B cell (primary cell): ENCODE measurements at regions not wholly inside any gene's neighbourhood (a gene's known extent, or its start where the extent isn't known, plus 50 kb on each side); places are given as distances from the start of the nearest gene placed in this dataset.

ENCODE experiments used
- ATAC-seq: fragments of 200-7000 bp; cut with Tn5 transposase; one replicate; pipeline ENCODE4 v1.10.0; 2021; ENCODE audit warnings: low read depth, mild to moderate bottlenecking, moderate number of reproducible peaks, moderate library complexity
- CTCF ChIA-PET: fragments of 350-600 bp; sonication (Branson Sonifier 250); formaldehyde crosslinking; loops from one replicate; lab custom pipeline; 2021; ENCODE audit warnings: antibody characterized with exemption, inconsistent platforms; lab: Charles Lee
- POLR2A ChIA-PET: fragments of 350-600 bp; sonication (Branson Sonifier 250); formaldehyde crosslinking; loops from one replicate; lab custom pipeline; 2021; ENCODE audit warnings: antibody characterized with exemption; lab: Charles Lee
- DNase-seq: peaks from one replicate; pipeline ENCODE4 v3.0.0; 2013
- H2AFZ ChIP-seq: 2 replicates; pipeline ENCODE4 v1.6.1; 2012; ENCODE audit warnings: mild to moderate bottlenecking, low read depth, low read length; ENCODE audit not compliant: insufficient read depth, poor library complexity, severe bottlenecking
- H3K27ac ChIP-seq, 2 donors: 1 replicate in 1 of 2; 2 replicates in 1 of 2; pipeline ENCODE4 v1.5.1; 2012 to 2013; ENCODE audit warnings: low read length in 2 of 2, mild to moderate bottlenecking in 2 of 2, moderate library complexity in 1 of 2
- H3K27me3 ChIP-seq, 4 experiments: fragments of 200-600 bp in 1 of 4; sonication (generic) in 1 of 4; replicated peaks in 1 of 4; 1 replicate in 2 of 4; 2 replicates in 2 of 4; pipeline versions ENCODE4 v1.6.1 to v1.7.0; 2013 to 2016; ENCODE audit warnings: low read length in 3 of 4, mild to moderate bottlenecking in 2 of 4, mixed read lengths in 1 of 4, moderate library complexity in 1 of 4; ENCODE audit not compliant: insufficient read depth in 4 of 4, control insufficient read depth in 3 of 4; ENCODE audit errors: control extremely low read depth in 1 of 4
- H3K36me3 ChIP-seq, 2 experiments: replicated peaks in 1 of 2; 1 replicate in 1 of 2; 2 replicates in 1 of 2; pipeline versions ENCODE4 v1.6.1 to v1.7.1; 2013; ENCODE audit warnings: low read length in 1 of 2; ENCODE audit not compliant: insufficient read depth in 2 of 2, control insufficient read depth in 1 of 2; ENCODE audit errors: control extremely low read depth in 1 of 2, extremely low read depth in 1 of 2
- H3K4me1 ChIP-seq, 2 donors: fragments of 200-600 bp in 1 of 2; sonication (generic) in 1 of 2; 1 replicate in 1 of 2; 2 replicates in 1 of 2; pipeline versions ENCODE4 v1.5.1 to v1.6.1; 2013 to 2017; ENCODE audit warnings: low read length in 2 of 2; ENCODE audit not compliant: control insufficient read depth in 2 of 2, insufficient read depth in 2 of 2
- H3K4me2 ChIP-seq: replicated peaks from 2 replicates; pipeline ENCODE3; 2012; ENCODE audit warnings: mild to moderate bottlenecking, low read depth, low read length; ENCODE audit not compliant: poor library complexity, severe bottlenecking
- H3K4me3 ChIP-seq, 5 experiments: fragments of 200-600 bp in 1 of 5; sonication (generic) in 1 of 5; 1 replicate in 3 of 5; 2 replicates in 2 of 5; pipeline versions ENCODE4 v1.5.1 to v1.7.0; 2011 to 2016; ENCODE audit warnings: low read length in 4 of 5, mild to moderate bottlenecking in 4 of 5, low read depth in 2 of 5, control low read depth in 1 of 5, moderate library complexity in 1 of 5; ENCODE audit not compliant: insufficient read depth in 1 of 5; ENCODE audit errors: control extremely low read depth in 1 of 5, extremely low read depth in 1 of 5
- H3K79me2 ChIP-seq: fragments of 200-600 bp; sonication (generic); one replicate; pipeline ENCODE4 v1.6.0; 2016; ENCODE audit warnings: low read length; ENCODE audit not compliant: control insufficient read depth, insufficient read depth
- H3K9ac ChIP-seq: fragments of 200-600 bp; sonication (generic); 2 replicates; pipeline ENCODE4 v1.6.1; 2017; ENCODE audit warnings: mild to moderate bottlenecking, low read length, moderate library complexity
- H3K9me3 ChIP-seq, 3 donors: one replicate each; pipeline versions ENCODE4 v1.6.1 to v1.7.1; 2013; ENCODE audit warnings: low read length in 2 of 3; ENCODE audit not compliant: control insufficient read depth in 2 of 3, insufficient read depth in 1 of 3; ENCODE audit errors: control extremely low read depth in 1 of 3
- H4K20me1 ChIP-seq: 2 replicates; pipeline ENCODE4 v1.6.0; 2012; ENCODE audit warnings: mild to moderate bottlenecking, low read length; ENCODE audit not compliant: insufficient read depth, control insufficient read depth, poor library complexity, severe bottlenecking
- H3K27ac Mint-ChIP-seq: one replicate; pipeline ENCODE4 v1.8.0; 2021; ENCODE audit warnings: mixed read lengths
- H3K27me3 Mint-ChIP-seq: one replicate; pipeline ENCODE4 v1.8.0; 2021; ENCODE audit warnings: mixed read lengths
- H3K4me1 Mint-ChIP-seq: one replicate; pipeline ENCODE4 v1.8.0; 2021; ENCODE audit warnings: mixed read lengths
- H3K4me3 Mint-ChIP-seq: one replicate; pipeline ENCODE4 v1.8.0; 2021; ENCODE audit warnings: mixed read lengths
- H3K9me3 Mint-ChIP-seq: one replicate; pipeline ENCODE4 v1.8.0; 2022; ENCODE audit warnings: mixed read lengths; ENCODE audit not compliant: insufficient read depth
- EZH2 ChIP-seq: IDR thresholded peaks from 2 replicates; pipeline ENCODE4 v1.6.1; 2012; ENCODE audit warnings: borderline replicate concordance, low read depth, mild to moderate bottlenecking, moderate library complexity, low read length; ENCODE audit not compliant: insufficient read depth, poor library complexity, severe bottlenecking
- WGBS: methylation state at CpG from one replicate; pipeline ENCODE4 v1.1.5; 2013; ENCODE audit warnings: missing lambda C conversion rate; ENCODE audit not compliant: insufficient coverage; 5-methylcytosine and 5-hydroxymethylcytosine counted together
- intact Hi-C: fragments of 100-400 bp; cut with micrococcal nuclease; formaldehyde crosslinking; loops from one replicate; pipeline ENCODE4 v1.10.0; 2022
- TF ChIP-seq, protein P1 (sequence below): fragments of 200-600 bp; IDR thresholded peaks from one replicate; pipeline ENCODE4 v1.8.0; 2022; ENCODE audit warnings: antibody characterized with exemption, mild to moderate bottlenecking

- no peak for TF ChIP-seq EZH2
- TF ChIP-seq, protein P1, sequence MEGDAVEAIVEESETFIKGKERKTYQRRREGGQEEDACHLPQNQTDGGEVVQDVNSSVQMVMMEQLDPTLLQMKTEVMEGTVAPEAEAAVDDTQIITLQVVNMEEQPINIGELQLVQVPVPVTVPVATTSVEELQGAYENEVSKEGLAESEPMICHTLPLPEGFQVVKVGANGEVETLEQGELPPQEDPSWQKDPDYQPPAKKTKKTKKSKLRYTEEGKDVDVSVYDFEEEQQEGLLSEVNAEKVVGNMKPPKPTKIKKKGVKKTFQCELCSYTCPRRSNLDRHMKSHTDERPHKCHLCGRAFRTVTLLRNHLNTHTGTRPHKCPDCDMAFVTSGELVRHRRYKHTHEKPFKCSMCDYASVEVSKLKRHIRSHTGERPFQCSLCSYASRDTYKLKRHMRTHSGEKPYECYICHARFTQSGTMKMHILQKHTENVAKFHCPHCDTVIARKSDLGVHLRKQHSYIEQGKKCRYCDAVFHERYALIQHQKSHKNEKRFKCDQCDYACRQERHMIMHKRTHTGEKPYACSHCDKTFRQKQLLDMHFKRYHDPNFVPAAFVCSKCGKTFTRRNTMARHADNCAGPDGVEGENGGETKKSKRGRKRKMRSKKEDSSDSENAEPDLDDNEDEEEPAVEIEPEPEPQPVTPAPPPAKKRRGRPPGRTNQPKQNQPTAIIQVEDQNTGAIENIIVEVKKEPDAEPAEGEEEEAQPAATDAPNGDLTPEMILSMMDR = no peak
- H3K27me3 Mint-ChIP-seq = peaks cover 21% of the 10 kb centered on the region
- H3K4me3 ChIP-seq = no peak overlapping the region
- H3K79me2 ChIP-seq = no peaks in the 10 kb centered on the region
- H3K27ac Mint-ChIP-seq = no peak overlapping the region
- 80% methylated on average over 1 of the region's 1 CpG for WGBS
- H2AFZ ChIP-seq = no peak overlapping the region
- POLR2A ChIA-PET = no interaction called here
- no peak overlapping the region for H3K4me3 Mint-ChIP-seq
- no peaks in the 10 kb centered on the region for H3K9me3 ChIP-seq
- no peaks in the 10 kb centered on the region for H3K9me3 Mint-ChIP-seq
- H3K27me3 ChIP-seq = peaks cover 0 to 9% (median 1%) of the 10 kb centered on the region in 4 experiments
- ATAC-seq = no peak
- H3K4me2 ChIP-seq = no peak overlapping the region
- intact Hi-C loops = no loop called here
- H3K9ac ChIP-seq = no peak overlapping the region
- DNase-seq = no peak
- no peak overlapping the region for H3K27ac ChIP-seq
- no peaks in the 10 kb centered on the region for H3K4me1 ChIP-seq
- no peaks in the 10 kb centered on the region for H3K36me3 ChIP-seq
- CTCF ChIA-PET = no interaction called here
- no peaks in the 10 kb centered on the region for H4K20me1 ChIP-seq
- H3K4me1 Mint-ChIP-seq = no peaks in the 10 kb centered on the region
These were observed 142.7 kb downstream of the ACKR3 start for GRCh38 chr2:236712304-236712703.

- POLR2A ChIA-PET = no interaction called here
- Histone ChIP-seq H3K4me3 (no peak overlapping the region), H3K27ac (no peak overlapping the region), H3K4me1 (no peaks in the 10 kb centered on the region), H4K20me1 (no peaks in the 10 kb centered on the region), H3K9me3 (no peaks in the 10 kb centered on the region), H3K36me3 (no peaks in the 10 kb centered on the region), H3K4me2 (no peak overlapping the region), H3K27me3 (peaks cover 0 to 9% (median 1%) of the 10 kb centered on the region in 4 experiments), H2AFZ (no peak overlapping the region), H3K9ac (no peak overlapping the region), H3K79me2 (no peaks in the 10 kb centered on the region)
- TF ChIP-seq, protein P1 = no peak
- TF ChIP-seq EZH2 = no peak
- ATAC-seq (no peak), DNase-seq (no peak)
- WGBS = 82% methylated on average over 6 of the region's 8 CpGs
- Mint-ChIP-seq H3K9me3 (no peaks in the 10 kb centered on the region), H3K4me3 (no peak overlapping the region), H3K4me1 (no peaks in the 10 kb centered on the region), H3K27ac (no peak overlapping the region), H3K27me3 (peaks cover 26% of the 10 kb centered on the region)
- intact Hi-C loops = no loop called here
- CTCF ChIA-PET = no interaction called here
These were observed 143.5 kb downstream of the ACKR3 start for GRCh38 chr2:236712961-236713673.
